SKM-1 treated with dmso at 0.1 percent for 144 hours (cell line): ENCODE measurements at regions not wholly inside any gene's neighbourhood (a gene's known extent, or its start where the extent isn't known, plus 50 kb on each side); places are given as distances from the start of the nearest gene placed in this dataset.
"Not testable (repeated sequence)": the region's sequence is repeated elsewhere in the genome, so short reads cannot be mapped to it uniquely, and the experiment has no call there.

ENCODE experiments used
- DNase-seq: peaks from one replicate; lab custom pipeline; 2025; ENCODE audit not compliant: unreplicated experiment; lab: John Stamatoyannopoulos, UW

- no peak for DNase-seq
Observed at GRCh38 chr11:82080160-82080559, 653.5 kb downstream of the FAM181B start.

GRCh38 chr11:82076126-82076525, 657.5 kb downstream of the FAM181B start:
- DNase-seq, result no peak

GRCh38 chr11:82059505-82059904, 674.2 kb downstream of the FAM181B start:
- no peak for DNase-seq

- no peak for DNase-seq
Observed at GRCh38 chr11:82056450-82056849, 677.2 kb downstream of the FAM181B start.

GRCh38 chr11:82049199-82049598, 684.5 kb downstream of the FAM181B start:
- DNase-seq, result no peak

- no peak for DNase-seq
Observed at GRCh38 chr11:82047200-82047599, 686.5 kb downstream of the FAM181B start.

- no peak for DNase-seq
Observed at GRCh38 chr11:82046778-82047177, 686.9 kb downstream of the FAM181B start.

GRCh38 chr11:82045748-82046457, 687.8 kb downstream of the FAM181B start:
- no peak for DNase-seq

GRCh38 chr11:82043316-82043715, 690.3 kb downstream of the FAM181B start:
- DNase-seq, result no peak

- DNase-seq, result no peak
Observed at GRCh38 chr11:82041764-82042163, 691.9 kb downstream of the FAM181B start.

- DNase-seq, result no peak
Observed at GRCh38 chr11:82038154-82038553, 695.5 kb downstream of the FAM181B start.

- DNase-seq, result no peak
Observed at GRCh38 chr11:82034527-82034926, 699.1 kb downstream of the FAM181B start.

- not testable (repeated sequence) for DNase-seq
Observed at GRCh38 chr11:82027335-82027734, 706.3 kb downstream of the FAM181B start.

- DNase-seq, result no peak
Observed at GRCh38 chr11:82024760-82025159, 708.9 kb downstream of the FAM181B start.

- no peak for DNase-seq
Observed at GRCh38 chr11:82012276-82012675, 721.4 kb downstream of the FAM181B start.

GRCh38 chr11:82009133-82009532, 724.5 kb downstream of the FAM181B start:
- DNase-seq, result no peak

- DNase-seq, result no peak
Observed at GRCh38 chr11:82007521-82007920, 726.1 kb downstream of the FAM181B start.

- DNase-seq, result no peak
Observed at GRCh38 chr11:82004537-82005213, 729.0 kb downstream of the FAM181B start.

GRCh38 chr11:82003671-82004515, 729.8 kb downstream of the FAM181B start:
- no peak for DNase-seq

- DNase-seq, result no peak
Observed at GRCh38 chr11:82003024-82003423, 730.6 kb downstream of the FAM181B start.

GRCh38 chr11:81995889-81996288, 737.8 kb downstream of the FAM181B start:
- no peak for DNase-seq

- DNase-seq, result no peak
Observed at GRCh38 chr11:81993755-81994154, 739.9 kb downstream of the FAM181B start.
